HG03097 (cell line): ENCODE measurements at regions not wholly inside any gene's neighbourhood (a gene's known extent, or its start where the extent isn't known, plus 50 kb on each side); places are given as distances from the start of the nearest gene placed in this dataset.

Source experiments
- ATAC-seq: cut with Tn5 transposase; IDR thresholded peaks from one replicate; pipeline ENCODE4 v1.9.1; 2021; ENCODE audit not compliant: unreplicated experiment, low FRiP score

DNA sequence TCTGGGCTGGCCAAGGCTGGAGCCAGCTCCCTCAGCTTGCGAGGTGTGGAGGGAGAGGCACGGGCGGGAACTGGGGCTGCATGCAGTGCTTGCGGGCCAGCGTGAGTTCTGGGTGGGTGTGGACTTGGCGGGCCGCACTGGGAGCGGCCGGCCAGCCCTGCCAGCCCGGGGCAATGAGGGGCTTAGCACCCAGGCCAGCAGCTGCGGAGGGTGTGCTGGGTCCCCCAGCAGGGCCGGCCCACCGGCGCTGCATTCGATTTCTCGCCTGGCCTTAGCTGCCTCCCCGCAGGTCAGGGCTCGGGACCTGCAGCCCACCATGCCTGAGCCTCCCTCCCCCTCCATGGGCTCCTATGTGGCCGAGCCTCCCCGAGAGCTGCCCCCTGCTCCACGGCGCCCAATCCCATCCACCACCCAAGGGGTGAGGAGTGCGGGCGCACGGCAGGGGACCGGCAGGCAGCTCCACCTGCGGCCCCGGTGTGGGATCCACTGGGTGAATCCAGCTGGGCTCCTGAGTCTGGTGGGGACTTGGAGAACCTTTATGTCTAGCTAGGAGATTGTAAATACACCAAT, 302.6 kb upstream of the ADAMTS16 start:
- ATAC-seq = no peak

DNA sequence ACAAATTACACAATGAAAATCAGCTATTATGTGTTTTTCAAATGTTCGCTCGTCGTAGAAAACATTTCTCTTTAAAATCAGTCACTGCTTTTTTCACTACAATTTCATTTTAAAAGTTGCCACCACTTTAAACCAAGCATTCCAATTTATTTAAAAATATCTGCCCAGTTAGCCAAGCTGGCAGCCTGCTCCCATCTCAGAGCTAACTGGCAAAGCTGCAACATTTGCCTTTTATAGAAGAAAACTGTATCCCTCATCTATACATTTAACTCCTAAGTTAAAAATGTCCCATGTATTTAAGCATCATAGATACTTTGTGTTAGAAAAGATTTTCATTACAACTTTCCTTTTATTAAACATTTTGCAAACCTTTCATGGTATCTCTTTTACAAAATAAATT, 294.9 kb upstream of the ADAMTS16 start:
- no peak for ATAC-seq

DNA sequence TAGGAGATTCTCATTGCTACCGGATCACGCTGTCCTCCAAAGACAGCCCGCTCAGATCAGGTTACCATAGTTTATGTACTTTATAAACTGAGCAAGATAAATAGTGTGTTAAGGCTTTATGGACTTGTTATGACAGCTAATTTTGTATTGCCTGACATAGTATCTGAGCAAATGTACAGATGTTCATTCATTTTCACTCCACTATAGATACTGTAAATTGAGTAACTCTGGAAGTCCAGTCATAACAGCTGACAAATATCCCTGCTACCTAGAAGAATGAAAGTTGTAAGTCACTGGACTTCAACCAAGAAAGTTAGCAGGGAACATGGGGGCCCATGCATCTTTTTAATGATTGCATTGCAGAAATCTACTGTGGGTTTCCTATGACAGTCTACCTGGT, 292.4 kb upstream of the ADAMTS16 start:
- no peak for ATAC-seq

DNA sequence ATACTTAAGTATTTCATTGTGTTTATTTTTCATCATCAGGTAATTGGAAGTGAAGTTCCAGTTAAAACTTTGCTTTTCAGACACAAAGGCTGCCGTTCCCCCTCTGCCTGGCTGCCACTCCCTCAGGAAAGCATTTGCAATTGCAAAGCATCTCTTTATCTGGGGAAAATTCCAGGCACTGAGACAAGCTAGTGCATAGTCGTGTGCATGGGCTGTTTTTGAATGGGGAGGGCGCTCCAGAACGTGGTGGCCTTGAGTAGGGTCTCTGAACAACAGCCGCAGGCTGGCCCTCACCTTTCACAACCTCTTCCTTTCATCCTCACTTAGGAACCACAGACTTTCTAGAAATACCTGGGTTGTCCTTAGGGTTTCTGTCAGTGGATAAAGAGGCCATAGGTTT, 285.1 kb upstream of the ADAMTS16 start:
- ATAC-seq = no peak

DNA sequence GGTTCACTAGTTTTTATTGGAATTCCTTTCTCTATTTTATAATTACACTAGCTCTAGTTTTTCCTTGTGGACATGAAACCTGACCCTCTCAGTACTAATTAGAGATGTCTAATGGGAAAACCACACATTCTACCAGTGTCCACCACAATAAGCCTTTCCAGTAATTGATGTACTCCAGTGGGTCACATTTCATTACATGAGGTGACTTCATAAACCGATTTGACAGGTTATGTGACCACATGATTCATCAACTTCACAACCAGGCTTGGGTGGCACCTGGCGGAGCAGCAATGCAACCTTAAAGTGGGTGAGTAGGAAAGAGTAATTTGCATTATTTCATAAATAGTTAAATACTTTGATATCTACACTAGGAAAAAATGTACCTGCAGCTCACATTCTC, 284.2 kb upstream of the ADAMTS16 start:
- no peak for ATAC-seq

DNA sequence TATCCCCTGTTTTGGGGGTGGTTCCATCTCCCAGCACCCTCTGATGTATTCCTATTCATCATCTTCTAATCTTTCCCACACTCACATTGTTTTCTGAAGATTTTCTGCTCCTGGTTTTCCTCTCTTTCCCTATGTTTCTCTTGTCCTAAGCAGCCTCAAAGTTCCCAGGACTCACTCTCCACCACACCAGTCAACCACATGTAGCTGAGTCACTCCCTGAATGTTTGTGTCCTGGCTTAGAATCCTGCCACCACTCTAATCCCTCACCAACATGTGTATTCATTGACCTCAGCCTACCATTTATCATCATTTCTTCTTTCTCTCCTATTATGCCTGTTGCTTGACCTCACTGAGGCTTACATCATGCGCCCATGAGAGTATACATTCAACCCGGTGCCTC, 282.4 kb upstream of the ADAMTS16 start:
- ATAC-seq = no peak

DNA sequence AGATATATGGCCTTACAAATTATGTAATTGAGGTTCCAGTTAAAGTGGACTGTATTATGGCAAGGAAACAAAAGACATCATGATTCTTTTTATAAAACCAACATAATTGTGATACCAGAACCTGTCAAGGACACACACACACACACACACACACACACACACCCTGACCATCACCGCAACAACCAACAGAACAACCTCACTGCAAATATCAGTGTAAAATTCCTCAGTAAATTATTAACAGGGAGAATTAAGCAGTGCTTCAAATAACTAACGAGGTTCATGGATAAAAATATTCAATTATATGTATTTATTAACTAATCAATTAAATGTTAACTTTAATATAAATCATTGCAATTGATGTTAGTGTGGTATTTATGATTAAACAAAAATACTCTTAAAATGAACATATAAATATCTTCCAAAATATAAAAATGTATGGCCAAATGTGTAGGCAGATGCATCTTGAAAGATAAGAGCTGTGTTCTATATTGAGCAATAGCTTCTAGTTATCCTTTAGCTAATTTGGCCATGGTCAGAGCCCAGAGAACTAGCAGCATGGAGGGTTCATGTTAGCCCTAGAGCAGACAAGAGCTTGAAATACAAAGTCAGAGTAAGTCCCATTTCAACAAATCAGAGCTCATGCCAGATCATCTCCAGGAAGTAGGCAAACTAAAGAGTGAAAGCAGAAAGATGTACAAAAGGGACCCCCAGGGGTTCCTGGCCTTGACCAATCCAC, 280.5 kb upstream of the ADAMTS16 start:
- no peak for ATAC-seq

DNA sequence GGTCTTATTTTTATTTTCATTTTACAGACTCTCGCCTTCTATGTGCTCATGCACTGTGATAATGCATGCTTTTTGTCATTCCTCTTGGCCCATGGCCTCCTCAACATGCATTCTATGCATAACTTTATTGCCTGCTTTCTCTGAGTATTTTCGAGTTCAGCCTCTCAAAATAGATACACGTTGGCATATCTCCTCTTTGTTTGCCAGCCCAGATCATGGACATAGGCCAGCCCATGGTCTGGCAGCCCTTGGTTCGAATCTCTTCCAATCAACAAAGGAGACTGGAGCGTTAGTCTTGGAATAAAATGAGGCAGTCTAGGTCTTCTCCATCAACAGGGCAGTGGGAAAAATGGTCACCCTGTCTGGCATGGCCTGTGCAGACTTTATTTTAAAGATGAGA, 279.5 kb upstream of the ADAMTS16 start:
- ATAC-seq = no peak

DNA sequence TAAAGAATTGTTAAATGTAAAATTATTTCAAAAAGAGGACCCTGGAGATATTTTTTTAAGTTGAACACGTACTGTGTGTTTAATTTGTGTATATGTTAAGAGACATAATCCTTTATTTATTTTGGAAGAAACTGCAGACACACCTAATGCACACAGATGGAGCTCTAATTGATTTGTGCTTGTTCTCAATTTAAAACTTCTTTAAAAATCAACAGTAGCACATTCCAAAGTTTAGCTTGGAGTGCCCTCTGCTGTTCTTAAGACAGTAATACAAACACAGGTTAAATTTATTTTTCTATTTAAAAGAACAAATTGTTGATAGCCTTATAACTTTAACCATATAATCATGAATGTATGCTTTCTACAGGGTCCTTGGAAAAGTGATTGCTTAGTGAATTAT, 277.6 kb upstream of the ADAMTS16 start:
- no peak for ATAC-seq

DNA sequence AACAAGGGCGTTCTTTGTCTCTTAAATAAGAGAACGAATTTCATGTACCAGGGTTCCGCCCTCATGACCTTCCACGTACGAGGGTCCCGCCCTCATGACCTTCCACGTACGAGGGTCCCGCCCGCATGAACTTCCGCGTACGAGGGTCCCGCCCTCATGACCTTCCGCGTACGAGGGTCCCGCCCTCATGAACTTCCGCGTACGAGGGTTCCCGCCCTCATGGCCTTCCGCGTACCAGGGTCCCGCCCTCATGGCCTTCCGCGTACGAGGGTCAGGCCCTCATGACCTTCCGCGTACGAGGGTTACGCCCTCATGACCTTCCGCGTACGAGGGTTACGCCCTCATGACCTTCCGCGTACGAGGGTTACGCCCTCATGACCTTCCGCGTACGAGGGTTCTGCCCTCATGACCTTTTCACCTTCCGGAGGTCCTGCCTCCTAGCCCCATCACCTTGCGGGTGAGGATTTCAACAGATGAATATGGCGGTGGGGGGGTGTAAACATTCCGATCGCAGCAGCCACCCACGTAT, 273.9 kb upstream of the ADAMTS16 start:
- no peak for ATAC-seq

DNA sequence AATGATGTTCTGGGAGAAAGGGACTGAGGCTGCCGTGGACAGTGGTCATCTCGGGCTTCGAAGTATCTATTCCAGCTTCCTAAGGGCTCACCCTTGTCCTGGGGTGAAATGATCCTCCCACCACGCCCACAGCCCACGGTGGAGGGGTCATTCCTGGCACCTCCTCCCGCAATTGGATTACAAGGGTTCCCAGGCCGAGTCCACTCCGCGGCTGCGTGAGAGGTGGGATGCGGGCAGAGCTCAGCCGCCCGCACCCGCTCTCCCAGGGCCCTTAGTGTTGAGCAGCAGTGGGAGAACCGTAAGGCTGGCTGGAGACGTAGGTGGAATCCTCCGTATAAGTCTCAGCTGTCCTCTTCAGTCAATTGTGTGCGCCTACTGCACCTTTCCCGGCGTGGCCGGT, 273.3 kb upstream of the ADAMTS16 start:
- ATAC-seq = no peak

DNA sequence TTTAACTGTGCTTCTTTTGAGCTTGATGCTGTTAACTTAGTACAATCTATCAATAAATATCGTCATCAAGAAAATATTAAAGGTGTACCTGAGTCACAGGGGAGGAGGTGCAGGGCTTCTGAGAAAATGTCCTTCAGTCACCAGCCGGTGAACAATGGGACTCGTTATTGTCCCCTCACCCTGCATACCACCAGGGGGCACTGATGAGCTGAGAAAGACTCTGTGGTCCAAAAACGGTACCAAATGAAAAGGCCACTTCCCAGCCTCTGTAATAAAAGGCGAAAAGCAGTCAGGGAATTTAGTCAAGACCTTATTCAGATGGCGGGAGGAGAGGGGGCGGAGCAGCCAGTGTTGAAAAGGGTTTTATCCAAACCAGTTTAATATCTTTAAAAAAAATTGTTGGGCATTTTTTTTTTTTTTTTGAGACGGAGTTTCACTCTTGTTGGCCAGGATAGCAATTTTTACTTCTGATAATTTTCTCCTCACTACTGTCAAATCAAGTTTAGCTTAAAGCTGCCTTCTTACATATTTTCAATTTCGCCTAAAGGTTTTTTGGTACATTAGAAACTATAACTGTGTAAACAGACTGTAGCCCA, 271.9 kb upstream of the ADAMTS16 start:
- no peak for ATAC-seq

DNA sequence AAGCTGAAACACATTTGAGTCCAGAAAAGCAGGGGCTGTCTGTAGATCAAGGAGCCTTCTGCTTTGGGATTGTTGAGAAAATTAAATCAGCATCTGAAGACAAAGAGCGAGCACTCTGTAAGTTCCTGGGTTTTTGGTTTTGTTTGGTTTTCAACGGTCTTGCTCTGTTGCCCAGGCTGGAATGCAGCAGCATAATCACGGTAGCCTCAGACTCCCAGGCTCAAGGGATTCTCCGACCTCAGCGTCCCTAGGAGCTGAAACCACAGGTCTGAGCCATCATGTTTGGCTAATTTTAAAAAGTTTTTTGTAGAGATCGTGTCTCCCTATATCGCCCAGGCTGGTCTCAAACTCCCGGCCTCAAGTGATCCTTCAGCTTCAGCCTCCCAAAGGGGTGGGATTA, 266.5 kb upstream of the ADAMTS16 start:
- no peak for ATAC-seq

DNA sequence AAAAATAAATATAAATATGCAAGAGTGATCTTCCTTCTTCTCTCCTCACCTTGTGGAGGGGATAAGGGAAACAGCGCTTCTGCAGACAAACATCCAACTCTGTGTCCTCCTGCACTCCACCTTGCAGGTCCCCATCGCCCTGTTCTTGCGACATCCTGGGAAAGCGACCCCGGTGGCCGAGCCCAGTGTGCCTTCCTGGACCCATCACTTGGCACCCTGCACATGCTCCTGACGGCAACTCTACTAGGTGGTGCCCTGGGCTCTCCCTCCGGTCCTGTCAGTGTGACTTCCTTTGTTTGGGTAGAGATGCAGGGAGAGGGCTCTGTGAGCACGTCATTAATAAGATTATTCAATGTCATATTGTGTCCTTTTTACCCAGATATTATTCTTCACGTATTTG, 266.0 kb upstream of the ADAMTS16 start:
- no peak for ATAC-seq

DNA sequence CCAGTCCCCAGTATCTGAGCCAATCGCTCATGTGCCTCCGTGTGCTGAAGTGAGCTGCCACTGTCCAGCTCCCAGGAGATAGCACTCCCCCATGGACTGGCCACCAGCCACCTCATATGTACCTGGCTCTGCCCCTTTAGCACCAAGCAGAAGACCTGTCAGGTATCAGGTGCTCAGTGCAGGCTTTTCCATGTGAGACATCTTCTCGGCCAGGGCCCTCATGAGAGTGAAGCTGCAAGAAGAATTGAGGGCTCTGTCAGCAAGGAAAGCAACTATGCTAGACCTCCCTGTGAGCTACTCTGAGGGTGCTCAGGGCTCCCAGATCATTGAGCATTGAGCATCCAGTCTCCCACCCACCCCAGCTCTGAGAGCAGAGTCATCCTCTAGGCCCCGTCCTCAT, 264.2 kb upstream of the ADAMTS16 start:
- ATAC-seq = no peak

DNA sequence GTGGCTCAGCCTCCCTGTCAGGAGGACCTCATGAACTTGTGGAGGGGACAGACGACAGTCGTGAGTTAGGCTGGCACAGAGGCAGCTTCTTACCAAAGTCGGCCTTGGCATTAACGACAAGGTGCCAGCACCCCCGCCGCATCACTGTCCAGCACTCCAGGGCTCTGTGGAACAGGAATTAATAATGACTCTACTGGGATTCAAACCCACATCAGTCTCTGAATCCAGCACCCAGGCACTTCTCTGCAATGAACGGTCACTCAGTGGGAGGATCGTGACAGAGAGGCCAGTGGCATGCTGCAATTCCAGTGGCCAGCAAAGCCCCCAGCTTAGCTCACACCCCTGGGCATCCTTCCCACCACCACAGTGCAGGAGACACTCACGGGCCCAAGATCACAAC, 263.3 kb upstream of the ADAMTS16 start:
- ATAC-seq = no peak

DNA sequence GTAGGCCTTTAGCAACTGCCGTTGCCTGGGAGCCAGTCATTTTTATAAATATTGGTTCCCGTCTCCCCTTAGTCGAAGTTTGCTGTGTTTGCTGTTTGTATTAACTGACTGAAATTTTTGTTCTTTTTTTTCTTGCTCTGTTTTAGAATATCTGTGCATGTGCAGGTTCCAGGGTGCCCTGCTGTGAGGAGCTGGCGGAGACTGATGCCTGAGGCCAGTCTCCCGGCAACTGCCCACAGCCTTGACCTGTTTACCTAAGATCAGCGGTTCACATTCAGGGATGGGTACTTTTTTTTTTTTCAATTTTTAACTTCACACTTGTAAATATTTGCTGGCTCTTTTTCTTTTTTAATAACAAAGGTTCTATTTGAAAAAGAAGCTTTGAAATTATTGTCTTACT, 262.6 kb upstream of the ADAMTS16 start:
- ATAC-seq = no peak

DNA sequence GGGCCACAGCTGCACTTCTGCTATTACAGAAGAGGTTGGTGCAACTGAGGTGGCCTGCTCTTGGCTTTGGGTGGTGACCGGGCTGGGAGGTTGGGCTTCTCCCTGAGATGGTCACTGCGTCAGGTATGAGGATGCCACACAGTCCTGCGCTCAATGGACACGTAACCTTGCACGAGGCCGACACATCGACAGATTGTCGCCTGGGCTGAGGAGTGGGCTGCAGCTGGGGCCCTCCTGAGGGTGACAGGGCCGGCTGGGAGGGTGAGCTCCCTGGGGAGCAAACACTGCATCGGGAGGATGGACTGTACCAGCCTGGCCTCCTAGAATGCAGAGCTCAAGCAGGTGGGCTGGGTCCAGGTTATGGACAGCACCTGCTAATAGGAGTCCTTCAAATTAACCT, 261.1 kb upstream of the ADAMTS16 start:
- no peak for ATAC-seq

DNA sequence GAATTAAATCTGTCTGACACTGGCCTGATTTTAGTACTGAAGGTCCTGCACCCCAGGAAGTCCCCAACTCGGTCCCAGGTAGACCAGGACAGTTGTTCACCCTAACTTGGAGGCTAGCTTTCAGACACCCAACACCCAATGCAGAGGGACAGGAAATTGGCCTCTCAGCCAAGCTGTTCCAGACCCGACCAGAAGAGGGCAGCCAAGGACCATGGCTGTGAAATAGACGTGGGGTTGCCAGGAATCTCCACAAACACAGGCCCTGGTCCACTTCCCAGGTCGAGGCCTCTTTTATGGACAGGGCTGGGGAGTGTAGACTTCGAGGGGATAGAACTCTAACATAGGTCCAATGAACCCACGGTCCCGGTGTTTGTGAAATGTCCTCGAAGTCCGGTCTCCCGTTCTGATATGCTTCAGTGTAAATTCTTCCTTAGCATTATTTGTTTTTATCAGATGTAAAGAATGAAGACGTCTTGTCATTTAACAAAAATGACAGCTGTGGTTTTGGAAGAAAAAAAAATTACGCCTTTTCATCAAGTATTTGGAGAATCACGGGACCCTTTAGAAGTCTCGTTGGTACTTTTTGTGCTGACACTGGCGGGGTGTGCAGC, 260.3 kb upstream of the ADAMTS16 start:
- ATAC-seq = peak; percentile 83

DNA sequence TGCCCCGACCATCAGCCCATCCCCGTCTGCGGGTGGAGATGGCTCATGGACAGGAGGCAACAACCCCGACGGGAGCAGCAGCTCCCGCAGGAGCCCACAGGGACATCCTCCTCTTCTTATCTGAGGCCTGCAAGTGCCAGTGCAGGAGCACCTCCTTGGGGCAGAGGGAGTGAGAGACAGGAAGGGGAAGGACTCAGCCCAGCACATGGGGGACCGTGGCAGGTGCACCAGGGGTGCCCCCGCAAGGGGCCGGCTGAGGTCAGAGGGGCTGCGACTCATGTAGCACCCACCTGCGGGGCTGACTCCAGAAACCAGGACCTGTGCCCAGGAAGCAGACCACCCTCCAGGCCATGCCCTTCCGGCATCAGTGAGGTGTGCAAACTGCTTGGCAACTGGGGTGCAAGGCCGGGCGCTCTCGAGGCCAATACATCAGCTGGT, 259.8 kb upstream of the ADAMTS16 start:
- no peak for ATAC-seq

DNA sequence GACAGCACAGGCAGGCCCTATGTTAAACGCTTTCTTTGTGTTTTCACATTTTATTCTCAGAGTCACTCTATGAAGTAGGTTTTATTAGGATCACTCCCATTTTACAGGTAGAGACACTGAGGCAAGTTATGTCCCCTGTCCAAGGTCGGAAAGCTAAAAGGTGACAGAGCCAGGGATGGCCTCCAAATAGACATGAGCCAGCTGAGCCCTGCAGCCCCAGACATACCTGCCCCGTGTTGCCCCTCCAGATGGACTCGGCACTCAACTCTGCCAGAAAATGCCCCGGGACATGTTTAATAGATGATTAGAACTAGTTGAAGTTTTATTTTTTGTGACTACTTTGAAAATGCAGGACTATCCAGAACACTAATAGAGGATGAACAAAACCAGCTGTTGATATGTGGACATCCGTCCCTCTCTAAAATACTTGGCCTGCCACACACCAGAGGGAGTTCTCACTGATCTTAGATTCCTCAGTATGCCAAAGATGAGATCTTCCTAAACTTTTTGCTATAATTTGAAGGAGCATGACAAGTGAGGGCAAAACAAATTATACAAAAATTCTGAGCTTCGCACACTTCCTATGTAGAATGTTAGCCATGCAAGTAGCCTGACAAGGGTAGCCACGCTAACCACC, 258.6 kb upstream of the ADAMTS16 start:
- ATAC-seq = no peak
